ENCODE measurements at regions not wholly inside any gene's neighbourhood (a gene's known extent, or its start where the extent isn't known, plus 50 kb on each side); places are given as distances from the start of the nearest gene placed in this dataset.

DNA sequence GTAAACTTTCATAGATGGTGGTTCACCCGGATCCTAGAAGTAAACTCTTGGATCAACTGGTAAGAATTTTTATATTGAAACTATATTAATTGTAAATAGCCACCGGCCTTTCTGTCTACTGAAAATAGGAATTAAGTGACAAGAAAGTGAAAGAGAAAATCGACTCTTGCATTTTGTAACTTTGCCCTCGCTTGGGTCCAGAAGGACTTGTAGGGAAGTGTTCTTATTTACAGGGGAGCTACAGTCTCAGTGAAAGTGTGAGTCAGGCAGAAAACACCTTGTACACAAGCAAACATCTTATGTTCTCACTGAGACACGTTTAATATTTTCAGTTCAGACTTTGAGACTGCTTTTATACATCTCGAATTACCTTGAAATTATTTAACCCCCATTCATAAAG is 238.9 kb downstream of the BLID start:
- TF ChIP-seq, protein P1, sequence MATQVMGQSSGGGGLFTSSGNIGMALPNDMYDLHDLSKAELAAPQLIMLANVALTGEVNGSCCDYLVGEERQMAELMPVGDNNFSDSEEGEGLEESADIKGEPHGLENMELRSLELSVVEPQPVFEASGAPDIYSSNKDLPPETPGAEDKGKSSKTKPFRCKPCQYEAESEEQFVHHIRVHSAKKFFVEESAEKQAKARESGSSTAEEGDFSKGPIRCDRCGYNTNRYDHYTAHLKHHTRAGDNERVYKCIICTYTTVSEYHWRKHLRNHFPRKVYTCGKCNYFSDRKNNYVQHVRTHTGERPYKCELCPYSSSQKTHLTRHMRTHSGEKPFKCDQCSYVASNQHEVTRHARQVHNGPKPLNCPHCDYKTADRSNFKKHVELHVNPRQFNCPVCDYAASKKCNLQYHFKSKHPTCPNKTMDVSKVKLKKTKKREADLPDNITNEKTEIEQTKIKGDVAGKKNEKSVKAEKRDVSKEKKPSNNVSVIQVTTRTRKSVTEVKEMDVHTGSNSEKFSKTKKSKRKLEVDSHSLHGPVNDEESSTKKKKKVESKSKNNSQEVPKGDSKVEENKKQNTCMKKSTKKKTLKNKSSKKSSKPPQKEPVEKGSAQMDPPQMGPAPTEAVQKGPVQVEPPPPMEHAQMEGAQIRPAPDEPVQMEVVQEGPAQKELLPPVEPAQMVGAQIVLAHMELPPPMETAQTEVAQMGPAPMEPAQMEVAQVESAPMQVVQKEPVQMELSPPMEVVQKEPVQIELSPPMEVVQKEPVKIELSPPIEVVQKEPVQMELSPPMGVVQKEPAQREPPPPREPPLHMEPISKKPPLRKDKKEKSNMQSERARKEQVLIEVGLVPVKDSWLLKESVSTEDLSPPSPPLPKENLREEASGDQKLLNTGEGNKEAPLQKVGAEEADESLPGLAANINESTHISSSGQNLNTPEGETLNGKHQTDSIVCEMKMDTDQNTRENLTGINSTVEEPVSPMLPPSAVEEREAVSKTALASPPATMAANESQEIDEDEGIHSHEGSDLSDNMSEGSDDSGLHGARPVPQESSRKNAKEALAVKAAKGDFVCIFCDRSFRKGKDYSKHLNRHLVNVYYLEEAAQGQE (IDR thresholded peaks at IDR 0.05; ENCODE audit: insufficient read depth in 1 of 2, low read depth in 2 of 2, low read length in 2 of 2), result no peak
- TF ChIP-seq POLR2AphosphoS5 (IDR thresholded peaks at IDR 0.05; ENCODE audit: low read depth, low read length) (no peak), TAF1 (IDR thresholded peaks at IDR 0.05; ENCODE audit: borderline replicate concordance, insufficient read depth, low read length) (no peak), SIN3A (IDR thresholded peaks at IDR 0.05; ENCODE audit: borderline replicate concordance, insufficient read depth, low read length) (no peak)
